HepG2 (cell line): ENCODE measurements at regions not wholly inside any gene's neighbourhood (a gene's known extent, or its start where the extent isn't known, plus 50 kb on each side); places are given as distances from the start of the nearest gene placed in this dataset.

Experiments
- ATAC-seq: fragments of 200-7000 bp; cut with Tn5 transposase; 3 replicates; pipeline ENCODE4 v1.9.1; 2020; ENCODE audit warnings: mild to moderate bottlenecking, moderate library complexity
- BruUV-seq: library from RNA; stranded (reverse); fragments of 400-500 nt; replicated peaks from 2 replicates; lab custom pipeline; 2021; lab: Mats Ljungman, UMichigan
- CTCF ChIA-PET: fragments of 300-600 bp; formaldehyde crosslinking; extraction: SDS; loops from one replicate; lab custom pipeline; 2021; ENCODE audit warnings: low total read pairs, inconsistent platforms, low intra/inter-chr PET ratio; lab: Yijun Ruan, JAX
- POLR2A ChIA-PET: fragments of 350-600 bp; sonication (Branson Sonifier 250); formaldehyde crosslinking; loops from one replicate; lab custom pipeline; 2020; ENCODE audit warnings: antibody characterized with exemption, inconsistent platforms; lab: Yijun Ruan, JAX
- DNase-seq: peaks from one replicate; pipeline ENCODE4 v3.0.0-alpha.2; 2015; ENCODE audit warnings: low spot score
- FAIRE-seq: peaks from 3 replicates; lab custom pipeline; 2011; peaks lifted over from hg19 to GRCh38; lab: Jason Lieb, UNC
- H2AFZ ChIP-seq: one replicate; pipeline ENCODE4 v1.6.1; 2011; ENCODE audit warnings: low read length, inconsistent platforms
- H3K27ac ChIP-seq: fragments of 300-600 bp; 3 replicates; pipeline ENCODE4 v1.8.0; 2011; ENCODE audit warnings: mixed run types, mild to moderate bottlenecking, mixed read lengths, low read length, inconsistent platforms; ENCODE audit not compliant: insufficient read depth; ENCODE audit errors: extremely low read length
- H3K27me3 ChIP-seq, 2 experiments: fragments of 200-600 bp in 1 of 2; 2 replicates in 1 of 2; 3 replicates in 1 of 2; pipeline versions ENCODE4 v1.6.0 to v1.8.0; 2011; ENCODE audit warnings: low read length in 2 of 2, mild to moderate bottlenecking in 2 of 2, moderate library complexity in 2 of 2, inconsistent platforms in 1 of 2; ENCODE audit not compliant: insufficient read depth in 2 of 2, control insufficient read depth in 1 of 2
- H3K36me3 ChIP-seq, 2 experiments: fragments of 200-600 bp in 1 of 2; replicated peaks in 1 of 2; 2 replicates in 1 of 2; 3 replicates in 1 of 2; pipeline versions ENCODE4 v1.5.1 to v1.8.0; 2011; ENCODE audit warnings: low read length in 2 of 2, inconsistent platforms in 1 of 2; ENCODE audit not compliant: insufficient read depth in 2 of 2, control insufficient read depth in 1 of 2
- H3K4me1 ChIP-seq: 2 replicates; pipeline ENCODE4 v1.5.1; 2012; ENCODE audit warnings: low read length, inconsistent platforms; ENCODE audit not compliant: insufficient read depth
- H3K4me2 ChIP-seq: 2 replicates; pipeline ENCODE4 v1.6.0; 2011; ENCODE audit warnings: low read depth, low read length, inconsistent platforms
- H3K4me3 ChIP-seq, 3 experiments: fragments of 200-600 bp in 1 of 3; sonication (generic), shearing (Covaris generic) in 1 of 3; replicated peaks in 1 of 3; 2 replicates each; pipeline ENCODE4 v1.5.1; 2011 to 2016; ENCODE audit warnings: low read length in 3 of 3, inconsistent platforms in 2 of 3, low read depth in 2 of 3, mild to moderate bottlenecking in 2 of 3, control low read depth in 1 of 3, mixed read lengths in 1 of 3; ENCODE audit not compliant: insufficient read depth in 1 of 3
- H3K79me2 ChIP-seq: one replicate; pipeline ENCODE4 v1.6.1; 2011; ENCODE audit warnings: low read length, inconsistent platforms; ENCODE audit not compliant: insufficient read depth
- H3K9ac ChIP-seq: 2 replicates; pipeline ENCODE4 v1.6.0; 2011; ENCODE audit warnings: mild to moderate bottlenecking, low read depth, low read length, inconsistent platforms; ENCODE audit not compliant: insufficient read depth
- H3K9me3 ChIP-seq: 2 replicates; pipeline ENCODE4 v1.5.1; 2012; ENCODE audit warnings: mild to moderate bottlenecking, low read length
- H4K20me1 ChIP-seq: 2 replicates; pipeline ENCODE4 v1.6.0; 2011; ENCODE audit warnings: inconsistent platforms, mild to moderate bottlenecking, low read length, moderate library complexity; ENCODE audit not compliant: insufficient read depth
- ATF2 ChIP-seq: sonication (generic); formaldehyde crosslinking; IDR thresholded peaks from 2 replicates; pipeline ENCODE4 v1.4.0; 2020; ENCODE audit warnings: missing genetic modification reagents
- CBX5 ChIP-seq: sonication (generic); formaldehyde crosslinking; IDR thresholded peaks from 2 replicates; pipeline ENCODE4 v1.4.0; 2020; ENCODE audit warnings: missing genetic modification reagents, borderline replicate concordance
- CEBPB ChIP-seq: IDR thresholded peaks from 2 replicates; pipeline ENCODE4 v1.6.1; 2011; ENCODE audit warnings: low read depth, low read length, improper control_type of control experiment, borderline replicate concordance
- CENPX ChIP-seq: sonication (generic); formaldehyde crosslinking; IDR thresholded peaks from 2 replicates; pipeline ENCODE4 v1.9.0; 2021; ENCODE audit warnings: mild to moderate bottlenecking, missing genetic modification reagents, moderate library complexity
- CREB1 ChIP-seq, 2 experiments: fragments of 450-650 bp in 1 of 2; IDR thresholded peaks; 2 replicates each; pipeline ENCODE4 v1.6.1; 2016 to 2017; ENCODE audit warnings: control low read depth in 1 of 2, mild to moderate bottlenecking in 1 of 2, missing compliant biosample characterization in 1 of 2, missing genetic modification characterization in 1 of 2
- CREB3 ChIP-seq: sonication (generic); formaldehyde crosslinking; IDR thresholded peaks from 2 replicates; pipeline ENCODE4 v1.5.0; 2020; ENCODE audit warnings: missing genetic modification reagents
- CREM ChIP-seq, 2 experiments: sonication (generic) in 1 of 2; formaldehyde crosslinking in 1 of 2; IDR thresholded peaks; 2 replicates each; pipeline versions ENCODE4 v1.4.0 to v1.6.1; 2016 to 2020; ENCODE audit warnings: antibody characterized with exemption in 1 of 2, mild to moderate bottlenecking in 1 of 2, missing genetic modification reagents in 1 of 2
- DBP ChIP-seq: sonication (generic); formaldehyde crosslinking; IDR thresholded peaks from 2 replicates; pipeline ENCODE4 v1.4.0; 2020; ENCODE audit warnings: missing genetic modification reagents; ENCODE audit errors: not compliant biosample characterization
- HDAC2 ChIP-seq: sonication (generic); formaldehyde crosslinking; IDR thresholded peaks from 2 replicates; pipeline ENCODE4 v1.4.0; 2020; ENCODE audit warnings: missing genetic modification reagents
- IRF9 ChIP-seq: sonication (generic); formaldehyde crosslinking; IDR thresholded peaks from 2 replicates; pipeline ENCODE4 v1.8.0; 2022; ENCODE audit warnings: missing genetic modification reagents, mild to moderate bottlenecking, borderline replicate concordance
- KLF9 ChIP-seq: IDR thresholded peaks from 2 replicates; pipeline ENCODE4 v1.6.1; 2016; ENCODE audit warnings: low read depth
- MEIS2 ChIP-seq: sonication (generic); formaldehyde crosslinking; IDR thresholded peaks from 2 replicates; pipeline ENCODE4 v1.9.0; 2021; ENCODE audit warnings: mild to moderate bottlenecking, missing genetic modification reagents
- SKIL ChIP-seq: sonication (generic); formaldehyde crosslinking; IDR thresholded peaks from 2 replicates; pipeline ENCODE4 v1.8.0; 2022; ENCODE audit warnings: missing genetic modification reagents, mild to moderate bottlenecking, moderate library complexity, borderline replicate concordance
- SMYD3 ChIP-seq: sonication (generic); formaldehyde crosslinking; IDR thresholded peaks from 2 replicates; pipeline ENCODE4 v1.8.1; 2023; ENCODE audit warnings: mild to moderate bottlenecking, missing genetic modification reagents
- TFE3 ChIP-seq: IDR thresholded peaks from 2 replicates; pipeline ENCODE4 v1.6.1; 2016
- ZNF124 ChIP-seq: sonication (generic); formaldehyde crosslinking; IDR thresholded peaks from 2 replicates; pipeline ENCODE4 v1.4.0; 2020; ENCODE audit warnings: missing genetic modification reagents
- ZNF354B ChIP-seq: sonication (generic); formaldehyde crosslinking; IDR thresholded peaks from 2 replicates; pipeline ENCODE4 v1.8.0; 2022; ENCODE audit warnings: mild to moderate bottlenecking, missing genetic modification reagents
- ZNF383 ChIP-seq: sonication (generic); formaldehyde crosslinking; IDR thresholded peaks from 2 replicates; pipeline ENCODE4 v1.4.0; 2020; ENCODE audit warnings: missing genetic modification reagents, mild to moderate bottlenecking, borderline replicate concordance
- WGBS: methylation state at CpG from one replicate; pipeline ENCODE4 v1.1.6; 2017; ENCODE audit warnings: low lambda C conversion rate; 5-methylcytosine and 5-hydroxymethylcytosine counted together
- in situ Hi-C: cut with HindIII; loops from 2 replicates; pipeline ENCODE4 v1.10.0; 2017; ENCODE audit warnings: low pct_unique_long_range_greater_than_20kb; ENCODE audit not compliant: extremely low pct_ligation_motif_present
- intact Hi-C: fragments of 100-400 bp; cut with micrococcal nuclease; formaldehyde crosslinking; loops from one replicate; pipeline ENCODE4 v1.10.0; 2022; ENCODE audit not compliant: unreplicated experiment

- Histone ChIP-seq H3K4me3 (no peak overlapping the region), H3K9ac (no peak overlapping the region), H3K9me3 (no peaks in the 10 kb centered on the region), H2AFZ (no peak overlapping the region), H3K4me1 (no peaks in the 10 kb centered on the region), H3K4me2 (no peak overlapping the region), H4K20me1 (no peaks in the 10 kb centered on the region), H3K27me3 (no peaks in the 10 kb centered on the region), H3K27ac (no peak overlapping the region), H3K79me2 (no peaks in the 10 kb centered on the region), H3K36me3 (no peaks in the 10 kb centered on the region)
- ChIA-PET POLR2A (no interaction called here), CTCF (no interaction called here)
- DNase-seq (no peak), FAIRE-seq (no peak), ATAC-seq (no peak)
- WGBS: 21% methylated on average over 2 of the region's 2 CpGs
- BruUV-seq: no TSS peak
- intact Hi-C loops: no loop called here
- in situ Hi-C loops: no loop called here
- no peak for TF ChIP-seq DBP (CRISPR knock-in tag)
- no peak for TF ChIP-seq CREB1 (IDR thresholded peaks at IDR 0.05)
- TF ChIP-seq CREB1 (CRISPR knock-in tag; IDR thresholded peaks at IDR 0.05): no peak
- no peak for TF ChIP-seq ZNF383
- TF ChIP-seq IRF9: no peak
- no peak for TF ChIP-seq MEIS2 (CRISPR knock-in tag)
- TF ChIP-seq SMYD3 (CRISPR knock-in tag): no peak
- TF ChIP-seq CREM (IDR thresholded peaks at IDR 0.05): no peak
- no peak for TF ChIP-seq CREM (CRISPR knock-in tag; IDR thresholded peaks at IDR 0.05)
- TF ChIP-seq ZNF124 (CRISPR knock-in tag): no peak
- TF ChIP-seq SKIL (CRISPR knock-in tag): no peak
- no peak for TF ChIP-seq CBX5
- TF ChIP-seq ATF2 (CRISPR knock-in tag): no peak
- TF ChIP-seq CEBPB: no peak
- no peak for TF ChIP-seq ZNF354B (CRISPR knock-in tag)
- TF ChIP-seq TFE3 (CRISPR knock-in tag): no peak
- no peak for TF ChIP-seq KLF9 (CRISPR knock-in tag)
- no peak for TF ChIP-seq CREB3
- TF ChIP-seq HDAC2 (CRISPR knock-in tag): no peak
- TF ChIP-seq CENPX (CRISPR knock-in tag): no peak
Observed at GRCh38 chr13:22193070-22193469, 522.2 kb downstream of the FGF9 start.
